WI38 (cell line): ENCODE measurements at regions not wholly inside any gene's neighbourhood (a gene's known extent, or its start where the extent isn't known, plus 50 kb on each side); places are given as distances from the start of the nearest gene placed in this dataset.

Experiments
- H3K4me3 ChIP-seq: 2 replicates; pipeline ENCODE4 v1.5.1; 2011; ENCODE audit warnings: low read depth, mild to moderate bottlenecking, control low read depth, low read length
- CTCF ChIP-seq: IDR thresholded peaks from 2 replicates; pipeline ENCODE4 v1.5.1; 2012; ENCODE audit warnings: low read depth, mild to moderate bottlenecking, control low read depth, low read length

GRCh38 chr21:41634211-41634694 lies 126.3 kb upstream of the TMPRSS2 start:
- H3K4me3 ChIP-seq: no peak overlapping the region
- no peak for TF ChIP-seq CTCF

GRCh38 chr21:41633627-41634026 lies 125.7 kb upstream of the TMPRSS2 start:
- no peak overlapping the region for H3K4me3 ChIP-seq
- no peak for TF ChIP-seq CTCF

- no peak overlapping the region for H3K4me3 ChIP-seq
- TF ChIP-seq CTCF: no peak
Measured at GRCh38 chr21:41632748-41633475, 125.0 kb upstream of the TMPRSS2 start.

- no peak overlapping the region for H3K4me3 ChIP-seq
- TF ChIP-seq CTCF: no peak
Measured at GRCh38 chr21:41631564-41632461, 123.9 kb upstream of the TMPRSS2 start.

GRCh38 chr21:41630917-41631316 lies 123.0 kb upstream of the TMPRSS2 start:
- no peak for TF ChIP-seq CTCF

GRCh38 chr21:41630249-41630648 lies 122.3 kb upstream of the TMPRSS2 start:
- no peak overlapping the region for H3K4me3 ChIP-seq
- TF ChIP-seq CTCF: no peak

More at GRCh38 chr21:41630917-41631316, 123.0 kb upstream of the TMPRSS2 start:
- H3K4me3 ChIP-seq: no peak overlapping the region

- H3K4me3 ChIP-seq: no peak overlapping the region
- TF ChIP-seq CTCF: no peak
Measured at GRCh38 chr21:41628256-41628655, 120.3 kb upstream of the TMPRSS2 start.
